ENCODE measurements at regions not wholly inside any gene's neighbourhood (a gene's known extent, or its start where the extent isn't known, plus 50 kb on each side); places are given as distances from the start of the nearest gene placed in this dataset.

DNA sequence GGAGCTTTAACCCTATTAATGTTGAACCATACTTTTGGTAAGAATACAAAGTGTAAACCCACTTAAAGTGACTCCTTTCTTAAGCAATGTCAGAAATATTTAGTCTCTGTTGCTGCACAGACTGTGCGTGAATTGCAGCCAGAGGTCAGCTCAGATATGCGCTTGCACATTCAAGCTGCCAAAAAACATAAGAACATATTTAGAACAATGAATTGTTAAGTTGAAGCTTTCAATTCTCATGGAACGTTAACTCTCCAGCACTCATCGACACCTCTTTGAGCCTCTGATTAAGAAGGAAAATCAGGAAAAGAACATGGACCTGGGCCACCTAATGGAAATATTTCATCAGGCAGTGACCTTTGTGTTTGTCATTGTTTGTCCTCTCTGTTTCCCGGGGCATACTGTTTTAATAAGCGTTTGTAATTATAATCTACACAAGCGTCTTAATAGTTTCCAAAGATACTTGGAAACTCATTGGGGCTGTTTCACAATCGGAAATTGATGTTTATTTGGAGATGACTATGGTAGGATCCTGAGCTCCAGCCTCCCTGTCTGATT lies 193.0 kb upstream of the CELF2 start:
- DNase-seq = no peak

GRCh38 chr10:10826125-10826524 lies 191.5 kb upstream of the CELF2 start:
- no peak for DNase-seq

- no peak for DNase-seq
These were observed 189.0 kb upstream of the CELF2 start for GRCh38 chr10:10828623-10829022.

- DNase-seq = no peak
These were observed 188.1 kb upstream of the CELF2 start for GRCh38 chr10:10829576-10829975.

DNA sequence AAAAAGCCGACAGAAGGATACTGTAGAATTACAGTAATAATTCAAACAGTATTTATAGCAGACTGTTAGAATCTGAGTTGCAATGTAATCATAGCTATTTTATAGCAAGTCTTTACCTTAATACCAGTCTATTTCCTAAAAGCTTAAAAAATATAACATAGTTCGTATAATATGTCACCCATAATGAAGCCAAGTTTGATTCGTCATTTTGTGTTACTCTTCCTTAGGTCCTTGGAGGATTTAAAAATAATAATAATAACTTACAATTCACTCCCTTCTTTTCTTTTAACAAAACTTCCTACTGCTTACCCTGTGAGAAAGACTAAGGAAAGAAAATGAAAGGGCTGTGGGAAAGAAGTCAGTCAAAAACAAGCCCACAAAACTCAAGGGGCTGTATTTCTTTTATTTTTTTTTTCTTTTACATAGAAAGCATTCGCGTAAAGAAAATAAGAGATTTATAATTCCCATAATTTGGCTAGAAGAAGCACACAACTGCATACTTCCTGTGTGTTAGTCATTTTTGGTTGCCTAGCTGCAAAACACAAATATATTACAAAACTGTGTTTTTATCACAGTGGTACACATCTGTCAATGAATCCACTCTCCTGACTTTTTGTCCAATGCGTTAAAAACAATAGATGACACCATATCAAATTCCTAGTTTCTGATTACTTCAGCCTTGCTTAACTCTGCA lies 187.2 kb upstream of the CELF2 start:
- DNase-seq = no peak

DNA sequence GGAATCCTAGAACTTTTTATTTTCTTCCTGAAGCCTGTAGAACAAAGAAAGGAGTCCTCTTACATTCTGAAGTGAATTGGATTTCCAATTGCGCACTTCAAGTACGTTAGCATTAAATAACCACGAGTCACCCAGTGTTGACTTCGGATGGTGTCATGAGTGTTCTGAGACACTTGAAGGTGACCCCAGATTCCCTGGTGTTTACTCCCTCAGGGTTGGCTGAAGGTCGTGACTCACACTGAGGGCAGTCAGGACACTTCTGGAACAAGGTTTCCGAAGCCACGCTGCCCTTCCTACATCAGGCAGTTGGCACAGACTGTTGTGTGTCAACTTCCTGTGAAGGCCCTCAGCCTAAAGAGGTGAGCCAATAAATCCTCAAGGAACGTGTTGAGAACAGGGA lies 186.6 kb upstream of the CELF2 start:
- no peak for DNase-seq

GRCh38 chr10:10833955-10834354 lies 183.7 kb upstream of the CELF2 start:
- DNase-seq = no peak

DNA sequence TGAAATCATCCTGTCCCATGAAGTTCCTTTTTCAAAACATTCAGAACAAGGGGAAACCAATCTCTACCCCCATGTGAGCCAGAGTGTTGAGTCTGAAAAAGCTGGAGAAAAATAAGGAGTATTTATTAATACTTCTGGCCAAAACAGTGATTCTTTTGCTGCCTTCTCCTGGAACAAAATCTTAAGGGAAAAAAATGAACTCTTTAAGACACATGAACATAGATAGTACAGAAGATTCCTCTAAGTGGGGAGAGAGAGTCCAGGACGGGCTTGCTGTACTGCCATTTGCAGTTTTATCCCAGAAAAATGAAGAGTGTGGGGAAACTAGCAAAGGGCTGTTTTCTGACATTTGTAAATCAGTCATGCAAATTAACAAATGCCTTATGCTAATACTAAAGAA lies 173.4 kb upstream of the CELF2 start:
- DNase-seq = no peak

DNA sequence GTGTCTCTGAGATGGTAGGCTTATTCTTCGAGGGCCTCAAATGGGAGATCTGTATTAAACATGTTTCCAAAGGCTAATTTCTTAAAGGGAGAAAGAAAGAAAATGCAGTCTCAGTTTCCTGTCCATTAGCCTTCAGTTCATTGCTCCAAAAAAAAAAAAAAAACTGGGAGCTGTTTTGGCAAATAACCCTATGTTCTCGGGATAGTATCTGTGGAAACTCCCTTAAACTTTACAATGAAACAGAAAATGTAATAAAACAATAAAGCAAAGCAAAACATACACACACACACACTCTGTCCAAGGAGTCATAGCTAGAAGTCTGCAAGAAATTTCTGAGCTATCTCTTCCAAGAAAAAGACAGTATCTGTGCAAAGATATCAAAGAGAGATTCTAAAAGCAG lies 172.5 kb upstream of the CELF2 start:
- DNase-seq = no peak

DNA sequence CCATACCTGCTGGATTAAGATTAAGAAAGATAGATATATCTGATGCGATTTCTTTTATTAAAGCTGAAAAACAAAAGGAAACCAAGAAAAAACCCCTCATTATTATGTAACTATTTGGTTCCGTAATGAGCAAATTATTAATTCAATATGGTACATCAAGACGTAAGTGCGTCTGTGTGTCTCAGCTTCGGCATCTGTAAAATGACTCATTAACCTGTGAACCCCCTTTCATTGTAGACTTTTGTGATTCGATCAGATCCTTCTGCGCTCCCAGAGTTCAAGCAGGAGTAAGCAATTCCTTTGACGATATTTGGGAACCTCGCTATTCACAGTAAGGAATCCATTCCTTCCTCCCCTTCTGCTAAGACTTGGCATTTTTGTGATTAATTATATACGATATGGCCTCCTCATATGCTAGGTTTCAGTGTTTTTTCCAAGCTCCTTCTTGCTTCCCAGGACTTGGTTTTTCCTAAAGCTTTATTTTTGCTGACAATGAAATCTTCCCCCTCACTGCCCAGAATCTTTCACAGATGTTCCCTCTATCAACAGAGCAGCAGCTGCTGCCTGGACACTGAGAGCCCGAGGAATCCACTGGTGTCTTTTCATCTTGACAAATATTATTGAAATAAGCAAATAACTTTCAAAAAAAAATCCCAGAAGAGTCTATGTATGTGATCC lies 171.7 kb upstream of the CELF2 start:
- DNase-seq = no peak

- no peak for DNase-seq
These were observed 171.2 kb upstream of the CELF2 start for GRCh38 chr10:10846504-10846900.

DNA sequence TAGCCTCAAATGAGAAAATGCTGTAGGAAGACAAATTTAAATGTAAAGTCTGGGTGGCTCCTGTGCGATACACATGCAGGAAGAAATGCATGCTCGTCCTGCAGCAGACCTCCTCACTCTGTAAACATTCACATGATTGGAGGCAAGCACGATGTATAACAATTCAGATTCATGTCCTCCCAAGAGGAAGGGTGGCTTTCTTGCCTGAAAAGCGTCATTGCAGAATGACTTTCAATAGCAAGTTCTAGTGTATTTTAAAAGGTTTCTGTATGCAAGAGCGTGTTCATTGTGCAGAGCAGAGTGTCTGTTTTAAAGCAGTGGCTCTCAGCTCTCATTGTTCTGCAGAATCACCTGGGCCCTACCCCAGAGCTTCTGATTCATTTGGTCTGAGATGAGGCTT lies 170.3 kb upstream of the CELF2 start:
- no peak for DNase-seq

DNA sequence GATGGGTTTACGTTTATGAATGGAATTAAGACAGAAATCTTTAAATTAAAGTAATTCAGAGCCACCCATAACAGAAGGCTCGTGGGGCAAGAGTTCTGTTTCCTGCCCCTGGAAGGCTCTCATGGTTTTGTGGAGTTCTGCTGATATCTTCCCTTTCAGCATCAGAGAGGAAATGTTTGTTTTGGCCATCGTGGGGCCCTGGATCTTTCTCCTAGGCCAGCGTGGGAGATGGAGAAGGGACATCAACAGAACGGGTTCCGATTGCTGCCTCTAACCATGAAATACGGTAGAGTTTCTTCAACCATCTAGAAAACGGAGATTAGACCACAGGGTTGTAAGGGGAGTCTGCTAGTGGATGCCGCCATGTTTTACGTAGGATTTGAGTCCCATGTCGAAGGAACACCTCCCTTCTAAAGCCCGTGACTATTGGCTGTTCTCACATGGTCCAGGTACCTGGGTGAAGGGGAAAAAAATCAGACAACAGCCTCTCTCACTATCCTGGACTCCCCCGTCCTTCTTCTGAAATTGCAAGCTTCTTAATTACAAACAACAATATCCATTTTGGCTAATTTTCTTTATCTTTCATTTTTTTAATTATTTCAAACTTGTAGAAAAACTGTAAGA lies 169.1 kb upstream of the CELF2 start:
- DNase-seq = no peak

DNA sequence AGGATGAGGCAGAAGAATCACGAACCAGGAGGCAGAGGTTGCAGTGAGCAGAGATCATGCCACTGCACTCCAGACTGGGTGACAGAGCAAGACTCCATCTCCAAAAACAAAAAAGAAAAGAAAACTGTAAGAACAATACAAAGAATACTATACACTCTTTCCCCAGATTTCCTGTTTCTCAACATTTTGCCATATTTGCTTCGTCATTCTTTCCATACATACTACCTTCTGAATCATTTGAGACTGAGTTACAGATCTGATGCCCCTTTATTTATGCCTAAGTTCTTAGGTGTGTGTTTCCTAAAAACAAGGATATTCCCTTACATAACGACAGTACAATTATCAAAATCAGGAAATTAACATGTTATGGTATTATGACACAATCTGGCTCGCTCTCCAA lies 168.4 kb upstream of the CELF2 start:
- DNase-seq = no peak

DNA sequence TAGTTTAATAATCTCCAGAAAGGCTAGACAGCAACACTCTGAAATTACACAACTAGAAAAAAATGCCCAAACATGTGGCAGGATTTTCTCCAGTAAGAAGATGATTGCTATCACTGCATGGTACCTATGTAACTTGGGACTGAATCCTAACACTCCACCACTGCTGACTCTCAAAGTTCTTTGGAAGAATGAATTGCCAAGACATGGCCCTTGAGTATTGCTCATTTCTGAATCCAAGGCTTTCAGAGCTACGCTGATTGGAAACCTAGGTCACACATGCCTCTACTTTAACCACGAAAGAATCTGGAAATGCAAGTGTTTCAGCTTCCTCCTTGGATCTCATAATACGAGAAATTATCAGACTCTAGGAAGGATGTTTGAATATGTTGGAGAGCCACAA lies 167.5 kb upstream of the CELF2 start:
- no peak for DNase-seq

GRCh38 chr10:10852464-10852863 lies 165.2 kb upstream of the CELF2 start:
- no peak for DNase-seq

DNA sequence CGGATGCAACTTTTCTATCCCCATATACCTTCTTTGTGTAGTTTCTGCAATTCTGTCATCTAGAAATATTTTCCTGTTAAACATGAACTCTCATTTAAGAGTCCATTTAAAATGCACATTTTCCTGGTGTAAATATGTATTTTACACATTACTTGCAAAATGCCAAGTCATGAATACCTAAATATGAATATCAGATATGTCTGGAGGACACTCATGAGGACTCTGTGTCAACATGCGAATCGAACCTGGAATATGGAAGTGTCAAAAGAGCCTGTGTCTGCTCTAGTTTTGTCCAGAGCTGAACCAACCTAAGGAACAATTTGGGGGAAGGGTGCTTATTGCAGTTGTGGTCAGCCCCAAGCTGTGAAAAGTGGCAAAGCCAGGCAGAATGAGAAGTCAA lies 163.7 kb upstream of the CELF2 start:
- DNase-seq = no peak

DNA sequence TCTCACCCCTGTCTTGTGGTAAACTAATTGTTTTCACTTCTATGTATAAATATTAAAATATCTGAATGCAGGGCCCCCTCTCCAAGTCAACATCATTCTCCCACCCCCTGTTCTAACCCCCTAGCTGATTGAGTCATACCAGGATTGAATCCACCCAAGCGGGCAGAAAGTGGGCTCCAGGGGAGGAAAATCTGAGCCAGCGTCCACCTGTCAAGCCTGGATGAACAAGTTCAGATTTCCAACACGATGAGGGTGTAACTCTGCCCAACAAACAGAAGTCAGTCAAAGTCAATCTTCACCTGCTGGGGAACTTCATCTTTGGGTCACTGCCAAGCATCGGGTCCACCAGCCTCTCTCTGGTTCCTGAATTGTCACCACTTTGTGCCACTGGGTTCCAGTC lies 162.9 kb upstream of the CELF2 start:
- DNase-seq = no peak

- DNase-seq = no peak
These were observed 162.5 kb upstream of the CELF2 start for GRCh38 chr10:10855151-10855581.

DNA sequence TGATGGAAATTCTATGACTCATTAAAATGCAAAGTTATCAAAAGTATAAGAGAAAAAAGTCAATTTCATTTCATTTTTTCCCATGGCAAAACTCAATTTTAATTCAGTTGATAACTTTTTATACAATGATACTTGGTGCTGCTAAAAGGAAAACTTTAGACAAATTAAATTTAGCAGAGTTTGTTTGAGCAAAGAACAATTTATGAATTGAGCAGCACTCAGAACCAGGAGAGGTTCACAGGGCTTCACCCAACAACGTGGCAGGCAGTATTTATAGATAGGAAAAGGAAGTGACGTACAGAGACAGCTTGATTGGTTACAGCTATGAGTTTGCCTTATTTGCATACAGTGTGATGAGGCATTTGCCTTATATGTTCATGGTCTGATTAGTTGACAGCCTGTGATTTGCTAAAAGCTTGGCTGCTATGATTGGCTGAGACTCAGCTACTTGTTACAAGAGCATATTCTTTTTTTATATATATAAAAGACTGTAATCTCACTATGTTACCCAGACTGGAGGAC lies 157.2 kb upstream of the CELF2 start:
- no peak for DNase-seq

DNA sequence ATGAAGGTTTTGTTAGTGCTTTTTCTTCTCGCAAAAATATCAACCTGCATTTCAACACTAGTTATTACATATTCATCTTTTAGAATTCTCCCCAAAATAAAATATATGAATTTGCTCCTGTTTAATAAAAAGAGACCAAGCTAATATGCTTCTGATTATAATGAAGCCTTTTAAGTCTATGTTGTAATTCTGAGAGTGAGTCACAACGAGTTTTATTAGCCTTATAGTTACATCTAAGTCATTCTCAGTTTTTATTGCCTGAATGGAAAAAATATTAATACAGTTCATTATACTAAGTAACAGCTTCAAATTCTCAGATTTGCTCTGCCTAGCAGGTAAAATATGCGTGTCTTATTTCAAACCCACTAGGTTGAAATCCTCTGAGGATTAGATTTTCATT lies 152.4 kb upstream of the CELF2 start:
- DNase-seq = no peak

DNA sequence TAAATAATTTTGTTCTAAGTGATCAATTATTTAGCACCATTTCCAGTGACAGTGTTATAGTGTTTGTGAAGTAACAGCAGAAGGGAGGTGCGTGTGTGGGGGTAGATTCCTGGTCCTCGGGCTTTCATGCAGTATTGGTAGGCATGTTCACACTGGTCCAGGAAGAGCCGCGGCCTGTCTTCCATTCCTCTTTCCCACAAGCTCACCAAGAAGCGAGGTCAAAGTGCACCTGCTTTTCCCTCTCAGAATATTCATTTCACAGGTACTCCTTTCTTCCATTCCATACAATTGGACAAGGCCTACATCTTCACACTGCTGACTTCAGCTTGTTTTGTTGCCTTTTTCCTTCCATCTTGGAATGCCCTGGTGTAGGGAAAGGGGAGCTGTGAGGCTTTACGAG lies 151.8 kb upstream of the CELF2 start:
- DNase-seq = no peak

DNA sequence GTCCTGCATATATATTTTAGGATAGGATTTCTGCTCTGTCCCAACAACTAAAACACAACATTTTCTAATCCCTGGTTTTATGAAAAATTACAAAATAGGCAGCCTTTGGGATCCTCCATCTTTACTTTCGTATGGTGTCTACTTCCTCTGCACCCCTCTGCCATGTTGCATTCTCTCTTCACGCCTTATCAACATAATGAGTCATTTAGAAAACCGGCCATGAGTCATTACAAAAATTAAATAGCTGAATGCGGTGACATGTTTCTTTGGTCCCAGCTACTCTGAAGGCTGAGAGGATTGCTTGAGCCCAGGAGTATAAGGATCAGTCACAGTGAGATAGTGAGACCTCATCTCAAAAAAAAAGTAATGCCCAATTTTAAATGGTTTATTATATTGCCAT lies 148.1 kb upstream of the CELF2 start:
- no peak for DNase-seq

Measured in activated CD4-positive, alpha-beta T cell treated with anti-CD3 and anti-CD28 coated beads, Interleukin-2, amount 50 U/mL, for 4 hours (primary cell).